ENCODE measurements at regions not wholly inside any gene's neighbourhood (a gene's known extent, or its start where the extent isn't known, plus 50 kb on each side); places are given as distances from the start of the nearest gene placed in this dataset.
"Not testable (repeated sequence)": the region's sequence is repeated elsewhere in the genome, so short reads cannot be mapped to it uniquely, and the experiment has no call there.

DNA sequence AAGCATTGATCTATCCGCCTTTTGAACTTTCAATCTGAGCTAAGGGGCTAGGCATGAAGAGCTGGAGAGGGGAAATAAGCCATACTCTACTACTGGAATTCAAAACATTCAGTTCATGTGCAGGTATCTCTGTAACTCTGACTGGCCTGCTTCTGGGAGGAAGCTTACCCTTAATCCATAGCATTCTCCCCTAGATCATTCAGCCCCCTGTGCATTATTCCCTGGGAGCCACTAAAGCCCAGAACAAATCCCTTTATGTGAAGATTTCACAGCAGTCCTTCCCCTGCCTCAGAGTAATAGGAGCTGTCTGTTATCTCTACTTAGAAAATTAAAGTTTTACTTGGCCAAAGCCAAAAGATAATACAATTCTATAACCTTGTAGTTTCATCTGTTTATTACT lies 300.7 kb downstream of the SEC16B start:
- H3K9me3 Mint-ChIP-seq, result peaks cover 10% of the 10 kb centered on the region
- no peaks in the 10 kb centered on the region for H3K4me1 Mint-ChIP-seq
- H3K27me3 Mint-ChIP-seq, result no peaks in the 10 kb centered on the region
- no peaks in the 10 kb centered on the region for H3K36me3 Mint-ChIP-seq (ENCODE audit: insufficient read depth)
- ATAC-seq (replicated peaks; ENCODE audit: extremely low read depth, poor library complexity, severe bottlenecking) (no peak), DNase-seq (ENCODE audit: low spot score in 2 of 2) (no peak)
- H3K27ac Mint-ChIP-seq (ENCODE audit: low read depth), result no peak overlapping the region
- no peak overlapping the region for H3K4me3 Mint-ChIP-seq

DNA sequence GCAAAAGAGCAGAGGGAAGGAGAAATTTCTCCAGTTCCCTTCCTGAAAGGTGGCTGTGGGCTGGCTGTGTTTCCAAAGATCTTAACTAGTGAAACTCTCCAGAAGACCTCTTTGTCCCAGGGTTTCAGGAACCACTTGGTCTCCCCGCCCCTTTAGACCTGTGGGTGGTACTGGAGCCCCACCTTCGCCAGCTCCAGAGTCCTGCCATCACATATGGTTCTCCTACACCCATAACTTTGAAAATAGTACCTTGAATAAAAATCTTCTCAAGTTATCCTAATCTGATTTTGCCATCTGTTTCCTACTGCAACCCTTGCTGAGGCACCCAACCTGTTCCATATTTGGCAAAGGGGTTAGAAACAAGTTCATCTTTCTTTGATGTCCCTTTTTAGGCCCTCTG lies 303.9 kb downstream of the SEC16B start:
- no peak overlapping the region for H3K27ac Mint-ChIP-seq (ENCODE audit: low read depth)
- no peaks in the 10 kb centered on the region for H3K36me3 Mint-ChIP-seq (ENCODE audit: insufficient read depth)
- peaks cover 13% of the 10 kb centered on the region for H3K9me3 Mint-ChIP-seq
- H3K4me1 Mint-ChIP-seq, result no peaks in the 10 kb centered on the region
- no peak overlapping the region for H3K4me3 Mint-ChIP-seq
- ATAC-seq (replicated peaks; ENCODE audit: extremely low read depth, poor library complexity, severe bottlenecking), result no peak
- DNase-seq (ENCODE audit: low spot score in 2 of 2), result no peak
- H3K27me3 Mint-ChIP-seq, result no peaks in the 10 kb centered on the region

GRCh38 chr1:177664742-177665141 lies 305.1 kb downstream of the SEC16B start:
- not testable (repeated sequence) for H3K4me3 Mint-ChIP-seq; H3K27ac Mint-ChIP-seq (ENCODE audit: low read depth); H3K4me1 Mint-ChIP-seq; ATAC-seq (replicated peaks; ENCODE audit: extremely low read depth, poor library complexity, severe bottlenecking); H3K36me3 Mint-ChIP-seq (ENCODE audit: insufficient read depth); H3K27me3 Mint-ChIP-seq; DNase-seq (ENCODE audit: low spot score in 2 of 2)
- peaks cover 15% of the 10 kb centered on the region for H3K9me3 Mint-ChIP-seq

DNA sequence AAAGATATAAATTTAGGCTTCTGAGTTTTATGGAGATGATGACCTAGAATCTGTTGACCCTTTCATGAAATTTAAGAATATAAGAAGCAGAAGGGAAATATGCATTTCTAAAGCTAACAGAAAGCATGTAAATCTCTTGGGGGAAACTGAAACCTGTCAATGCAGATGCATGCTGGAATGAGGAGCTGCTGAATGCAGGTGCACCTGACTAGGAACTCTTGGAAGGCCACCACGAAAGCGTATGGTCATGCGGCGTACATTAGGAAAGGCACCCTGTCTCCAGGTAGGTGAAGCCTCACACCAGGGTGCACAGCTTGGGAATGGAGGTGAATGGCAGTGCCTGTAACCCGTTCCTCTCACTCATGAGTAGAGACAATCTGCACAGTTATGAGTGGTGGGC lies 309.7 kb downstream of the SEC16B start:
- no peak overlapping the region for H3K4me3 Mint-ChIP-seq
- H3K4me1 Mint-ChIP-seq, result no peaks in the 10 kb centered on the region
- H3K36me3 Mint-ChIP-seq (ENCODE audit: insufficient read depth), result no peaks in the 10 kb centered on the region
- DNase-seq (ENCODE audit: low spot score in 2 of 2), result no peak
- no peak overlapping the region for H3K27ac Mint-ChIP-seq (ENCODE audit: low read depth)
- peaks cover 26% of the 10 kb centered on the region for H3K9me3 Mint-ChIP-seq
- no peak for ATAC-seq (replicated peaks; ENCODE audit: extremely low read depth, poor library complexity, severe bottlenecking)
- H3K27me3 Mint-ChIP-seq, result no peaks in the 10 kb centered on the region

- Mint-ChIP-seq H3K4me3 (no peak overlapping the region), H3K36me3 (ENCODE audit: insufficient read depth) (no peaks in the 10 kb centered on the region), H3K9me3 (peaks cover 26% of the 10 kb centered on the region), H3K27me3 (no peaks in the 10 kb centered on the region), H3K4me1 (no peaks in the 10 kb centered on the region), H3K27ac (ENCODE audit: low read depth) (no peak overlapping the region)
- DNase-seq (ENCODE audit: low spot score in 2 of 2) (no peak), ATAC-seq (replicated peaks; ENCODE audit: extremely low read depth, poor library complexity, severe bottlenecking) (no peak)
Observed at GRCh38 chr1:177659281-177659680, 310.6 kb downstream of the SEC16B start.

GRCh38 chr1:177656598-177656997 lies 313.3 kb downstream of the SEC16B start:
- Mint-ChIP-seq H3K27me3 (no peaks in the 10 kb centered on the region), H3K4me3 (no peak overlapping the region)

GRCh38 chr1:177650947-177651346 lies 318.9 kb downstream of the SEC16B start:
- Mint-ChIP-seq H3K27ac (ENCODE audit: low read depth) (no peak overlapping the region), H3K36me3 (ENCODE audit: insufficient read depth) (no peaks in the 10 kb centered on the region), H3K27me3 (no peaks in the 10 kb centered on the region), H3K4me1 (no peaks in the 10 kb centered on the region), H3K4me3 (no peak overlapping the region), H3K9me3 (peaks cover 25% of the 10 kb centered on the region)
- DNase-seq (ENCODE audit: low spot score in 2 of 2) (no peak), ATAC-seq (replicated peaks; ENCODE audit: extremely low read depth, poor library complexity, severe bottlenecking) (no peak)

More at GRCh38 chr1:177656598-177656997, 313.3 kb downstream of the SEC16B start:
- Mint-ChIP-seq H3K9me3 (peaks cover 32% of the 10 kb centered on the region), H3K27ac (ENCODE audit: low read depth) (no peak overlapping the region), H3K4me1 (no peaks in the 10 kb centered on the region), H3K36me3 (ENCODE audit: insufficient read depth) (no peaks in the 10 kb centered on the region)
- no peak for ATAC-seq (replicated peaks; ENCODE audit: extremely low read depth, poor library complexity, severe bottlenecking)
- DNase-seq (ENCODE audit: low spot score in 2 of 2), result no peak

DNA sequence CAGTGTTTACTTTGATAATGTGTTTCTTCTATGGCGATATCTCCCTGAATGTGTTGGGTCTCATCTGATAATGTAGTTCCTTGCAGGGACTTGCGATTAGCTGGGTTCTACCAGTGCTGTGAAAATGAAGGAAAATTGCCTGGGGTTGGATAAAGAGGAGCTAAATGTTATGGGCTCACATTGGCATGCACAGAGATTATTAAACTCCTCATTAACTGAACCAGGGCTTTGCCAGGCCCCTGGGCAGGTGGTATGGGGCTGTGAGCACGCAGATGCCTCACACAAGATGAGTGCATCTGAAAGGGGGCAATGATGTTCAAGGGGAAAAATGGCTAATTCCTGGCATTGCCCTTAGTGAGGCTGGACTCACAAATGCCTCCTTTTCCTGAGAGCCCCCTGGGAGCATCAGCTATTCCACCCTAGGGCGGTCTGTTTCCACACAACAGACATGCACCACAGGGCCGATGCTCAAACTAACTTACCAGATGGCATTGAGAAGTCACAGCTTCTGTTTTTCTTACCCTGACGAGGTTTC lies 321.1 kb downstream of the SEC16B start:
- Mint-ChIP-seq H3K27ac (ENCODE audit: low read depth) (no peak overlapping the region), H3K9me3 (peaks cover 21% of the 10 kb centered on the region), H3K4me3 (no peak overlapping the region), H3K4me1 (no peaks in the 10 kb centered on the region), H3K27me3 (no peaks in the 10 kb centered on the region), H3K36me3 (ENCODE audit: insufficient read depth) (no peaks in the 10 kb centered on the region)
- DNase-seq (ENCODE audit: low spot score in 2 of 2) (no peak), ATAC-seq (replicated peaks; ENCODE audit: extremely low read depth, poor library complexity, severe bottlenecking) (no peak)

GRCh38 chr1:177648138-177648537 lies 321.7 kb downstream of the SEC16B start:
- no peak overlapping the region for H3K27ac Mint-ChIP-seq (ENCODE audit: low read depth)

DNA sequence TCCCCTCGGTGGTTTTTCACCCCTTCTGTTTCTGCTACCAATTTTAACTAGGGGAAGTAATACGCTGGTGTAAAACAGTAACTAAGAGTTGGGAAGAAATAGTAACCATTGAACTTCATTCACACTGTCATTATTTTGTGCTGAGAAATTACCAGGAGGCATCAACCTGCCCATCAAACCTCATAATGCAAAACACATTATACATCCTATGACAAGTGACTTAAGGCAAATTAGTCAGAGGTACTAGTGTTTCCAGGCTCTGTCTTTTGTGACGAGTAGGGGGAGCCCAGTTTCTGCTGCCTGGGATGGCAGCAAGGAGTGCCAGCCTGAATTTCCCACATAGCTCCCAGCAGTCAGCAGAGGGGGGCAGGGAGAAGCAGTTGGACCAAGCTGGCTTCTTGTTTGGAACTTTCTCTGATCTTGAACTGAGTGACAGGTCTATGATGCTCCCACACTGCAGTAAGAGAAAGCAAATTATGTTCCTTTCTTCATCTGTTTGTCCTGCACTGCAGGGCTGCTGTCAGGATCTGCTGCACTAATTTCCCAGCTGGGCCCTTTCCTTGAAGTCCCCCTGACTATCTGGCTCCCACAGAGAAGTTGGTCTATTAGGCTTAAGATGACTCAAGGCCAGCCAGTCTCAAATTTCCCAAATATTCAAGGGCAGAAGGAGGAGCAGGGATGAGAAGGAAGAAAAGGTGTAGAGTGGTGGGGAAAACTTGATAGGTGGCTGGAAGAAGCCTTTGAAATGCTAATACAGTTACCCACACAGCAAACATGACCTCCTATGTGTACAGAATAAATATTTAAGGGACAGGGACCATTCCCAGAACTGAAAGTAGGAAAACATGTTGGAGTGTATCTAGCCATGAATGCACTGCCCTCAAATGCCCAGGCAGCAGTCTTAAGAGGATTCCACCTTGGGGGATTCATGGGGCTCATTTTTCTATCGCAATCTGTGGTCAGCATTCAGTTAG lies 322.8 kb downstream of the SEC16B start:
- DNase-seq (ENCODE audit: low spot score in 2 of 2) (no peak), ATAC-seq (replicated peaks; ENCODE audit: extremely low read depth, poor library complexity, severe bottlenecking) (no peak)
- Mint-ChIP-seq H3K4me3 (no peak overlapping the region), H3K4me1 (no peaks in the 10 kb centered on the region), H3K27ac (ENCODE audit: low read depth) (no peak overlapping the region), H3K27me3 (no peaks in the 10 kb centered on the region), H3K9me3 (peaks cover 25% of the 10 kb centered on the region), H3K36me3 (ENCODE audit: insufficient read depth) (no peaks in the 10 kb centered on the region)

More at GRCh38 chr1:177648138-177648537, 321.7 kb downstream of the SEC16B start:
- no peak for DNase-seq (ENCODE audit: low spot score in 2 of 2)
- ATAC-seq (replicated peaks; ENCODE audit: extremely low read depth, poor library complexity, severe bottlenecking), result no peak
- no peak overlapping the region for H3K4me3 Mint-ChIP-seq
- H3K36me3 Mint-ChIP-seq (ENCODE audit: insufficient read depth), result no peaks in the 10 kb centered on the region
- H3K4me1 Mint-ChIP-seq, result no peaks in the 10 kb centered on the region
- no peaks in the 10 kb centered on the region for H3K27me3 Mint-ChIP-seq
- H3K9me3 Mint-ChIP-seq, result peaks cover 21% of the 10 kb centered on the region

- no peak for ATAC-seq (replicated peaks; ENCODE audit: extremely low read depth, poor library complexity, severe bottlenecking)
- H3K4me1 Mint-ChIP-seq, result no peaks in the 10 kb centered on the region
- no peak overlapping the region for H3K4me3 Mint-ChIP-seq
- no peaks in the 10 kb centered on the region for H3K36me3 Mint-ChIP-seq (ENCODE audit: insufficient read depth)
- H3K27ac Mint-ChIP-seq (ENCODE audit: low read depth), result no peak overlapping the region
- no peak for DNase-seq (ENCODE audit: low spot score in 2 of 2)
- H3K9me3 Mint-ChIP-seq, result peaks cover 28% of the 10 kb centered on the region
- no peaks in the 10 kb centered on the region for H3K27me3 Mint-ChIP-seq
Observed at GRCh38 chr1:177645491-177646190, 324.2 kb downstream of the SEC16B start.

DNA sequence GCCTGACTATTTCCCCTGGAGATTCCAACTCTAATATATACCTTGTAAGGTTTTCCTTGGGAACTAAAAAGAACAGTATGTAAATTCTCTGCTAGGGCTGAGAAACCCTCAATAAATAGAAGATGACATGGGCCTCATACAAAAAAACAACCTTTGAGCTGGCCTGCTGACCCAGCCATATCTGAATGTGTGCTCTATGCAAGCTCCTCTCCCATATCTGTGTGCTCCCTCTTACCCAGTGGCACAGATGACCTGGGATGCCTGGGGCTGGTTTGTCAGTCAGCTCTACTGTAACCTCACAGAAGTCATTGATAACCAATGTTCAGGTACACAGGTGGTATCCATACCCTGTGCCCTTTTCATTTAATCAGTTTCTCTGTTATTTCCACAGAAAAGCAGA lies 329.2 kb downstream of the SEC16B start:
- Mint-ChIP-seq H3K36me3 (ENCODE audit: insufficient read depth) (no peaks in the 10 kb centered on the region), H3K4me3 (no peak overlapping the region), H3K9me3 (peaks cover 13% of the 10 kb centered on the region), H3K27me3 (no peaks in the 10 kb centered on the region), H3K4me1 (no peaks in the 10 kb centered on the region), H3K27ac (ENCODE audit: low read depth) (no peak overlapping the region)
- no peak for ATAC-seq (replicated peaks; ENCODE audit: extremely low read depth, poor library complexity, severe bottlenecking)
- DNase-seq (ENCODE audit: low spot score in 2 of 2), result no peak
